ENCODE measurements at regions not wholly inside any gene's neighbourhood (a gene's known extent, or its start where the extent isn't known, plus 50 kb on each side); places are given as distances from the start of the nearest gene placed in this dataset.

DNA sequence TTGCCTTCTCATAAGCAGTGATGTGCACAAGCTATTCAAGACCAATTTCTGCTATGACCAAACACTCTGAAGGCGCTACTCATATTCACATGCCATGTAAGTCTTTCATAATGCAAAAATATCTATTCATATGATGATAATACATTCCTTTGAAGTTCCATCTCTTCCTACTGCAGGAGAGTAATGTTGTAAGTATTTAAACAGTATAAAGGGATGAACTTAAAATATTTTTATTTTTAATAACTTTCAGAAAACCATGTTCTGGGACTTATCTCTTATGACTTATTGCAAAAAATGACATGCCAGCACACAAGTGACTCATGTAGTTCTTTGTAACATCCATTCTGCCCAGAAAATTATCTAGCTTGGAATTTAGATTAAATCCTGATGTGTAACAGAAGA lies 376.4 kb downstream of the KCTD16 start:
- H3K4me3 ChIP-seq (replicated peaks; ENCODE audit: low read depth, low read length): no peak overlapping the region
- DNase-seq (ENCODE audit: extremely low read depth, low read depth): no peak
- TF ChIP-seq, protein P1, sequence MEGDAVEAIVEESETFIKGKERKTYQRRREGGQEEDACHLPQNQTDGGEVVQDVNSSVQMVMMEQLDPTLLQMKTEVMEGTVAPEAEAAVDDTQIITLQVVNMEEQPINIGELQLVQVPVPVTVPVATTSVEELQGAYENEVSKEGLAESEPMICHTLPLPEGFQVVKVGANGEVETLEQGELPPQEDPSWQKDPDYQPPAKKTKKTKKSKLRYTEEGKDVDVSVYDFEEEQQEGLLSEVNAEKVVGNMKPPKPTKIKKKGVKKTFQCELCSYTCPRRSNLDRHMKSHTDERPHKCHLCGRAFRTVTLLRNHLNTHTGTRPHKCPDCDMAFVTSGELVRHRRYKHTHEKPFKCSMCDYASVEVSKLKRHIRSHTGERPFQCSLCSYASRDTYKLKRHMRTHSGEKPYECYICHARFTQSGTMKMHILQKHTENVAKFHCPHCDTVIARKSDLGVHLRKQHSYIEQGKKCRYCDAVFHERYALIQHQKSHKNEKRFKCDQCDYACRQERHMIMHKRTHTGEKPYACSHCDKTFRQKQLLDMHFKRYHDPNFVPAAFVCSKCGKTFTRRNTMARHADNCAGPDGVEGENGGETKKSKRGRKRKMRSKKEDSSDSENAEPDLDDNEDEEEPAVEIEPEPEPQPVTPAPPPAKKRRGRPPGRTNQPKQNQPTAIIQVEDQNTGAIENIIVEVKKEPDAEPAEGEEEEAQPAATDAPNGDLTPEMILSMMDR (IDR thresholded peaks at IDR 0.05; ENCODE audit: low read depth, low read length, missing control alignments): no peak

DNA sequence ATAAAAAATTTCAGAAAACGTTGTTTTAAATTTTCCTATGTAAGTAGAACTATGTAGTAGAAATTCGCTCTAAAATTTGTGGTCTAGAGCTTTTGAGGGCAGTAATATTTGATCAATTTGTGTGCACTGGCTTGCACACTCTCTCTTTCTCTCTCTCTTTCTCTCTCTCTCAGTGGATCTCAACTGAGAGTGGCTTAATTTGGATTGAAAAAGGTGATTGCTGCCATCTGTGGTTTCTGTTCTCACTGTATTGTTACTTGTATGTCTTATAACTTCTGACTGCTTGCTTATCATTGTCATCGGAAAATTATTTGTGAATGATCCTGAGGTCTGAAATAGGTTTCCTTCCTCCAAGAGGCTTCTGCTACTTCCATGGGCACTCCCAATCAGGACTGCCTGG lies 368.2 kb downstream of the KCTD16 start:
- DNase-seq (ENCODE audit: extremely low read depth, low read depth): no peak
- no peak overlapping the region for H3K4me3 ChIP-seq (replicated peaks; ENCODE audit: low read depth, low read length)
- TF ChIP-seq, protein P1 (IDR thresholded peaks at IDR 0.05; ENCODE audit: low read depth, low read length, missing control alignments): no peak

All from HFF-Myc (cell line).